ENCODE measurements at regions not wholly inside any gene's neighbourhood (a gene's known extent, or its start where the extent isn't known, plus 50 kb on each side); places are given as distances from the start of the nearest gene placed in this dataset.
A peak's percentile ranks its signal among the peaks of the same experiment; 100 is the strongest.
"Not testable (repeated sequence)": the region's sequence is repeated elsewhere in the genome, so short reads cannot be mapped to it uniquely, and the experiment has no call there.

GRCh38 chr3:3902161-3902560 is 102.9 kb downstream of the LRRN1 start:
- no peak for DNase-seq

- no peak for DNase-seq
Observed at GRCh38 chr3:3906171-3906570, 106.9 kb downstream of the LRRN1 start.

GRCh38 chr3:3907023-3907422 is 107.8 kb downstream of the LRRN1 start:
- no peak for DNase-seq

GRCh38 chr3:3918763-3919162 is 119.5 kb downstream of the LRRN1 start:
- no peak for DNase-seq

GRCh38 chr3:3919316-3919715 is 120.1 kb downstream of the LRRN1 start:
- DNase-seq: no peak

- no peak for DNase-seq
Observed at GRCh38 chr3:3923619-3924018, 124.4 kb downstream of the LRRN1 start.

GRCh38 chr3:3927198-3927597 is 128.0 kb downstream of the LRRN1 start:
- DNase-seq: no peak

GRCh38 chr3:3927965-3928364 is 128.7 kb downstream of the LRRN1 start:
- DNase-seq: no peak

- DNase-seq: not testable (repeated sequence)
Observed at GRCh38 chr3:3941380-3941779, 142.1 kb downstream of the LRRN1 start.

- DNase-seq: no peak
Observed at GRCh38 chr3:3951071-3951470, 151.8 kb downstream of the LRRN1 start.

- no peak for DNase-seq
Observed at GRCh38 chr3:3951501-3951900, 152.3 kb downstream of the LRRN1 start.

GRCh38 chr3:3962867-3963266 is 163.6 kb downstream of the LRRN1 start:
- DNase-seq: not testable (repeated sequence)

GRCh38 chr3:3984053-3984452 is 184.8 kb downstream of the LRRN1 start:
- no peak for DNase-seq

- DNase-seq: no peak
Observed at GRCh38 chr3:3991598-3991997, 192.4 kb downstream of the LRRN1 start.

- DNase-seq: no peak
Observed at GRCh38 chr3:3992312-3992874, 193.2 kb downstream of the LRRN1 start.

- DNase-seq: peak in 1 of 14 donors; percentile 12
Observed at GRCh38 chr3:3998140-3998922, 199.1 kb downstream of the LRRN1 start.

- not testable (repeated sequence) for DNase-seq
Observed at GRCh38 chr3:3999340-3999739, 200.1 kb downstream of the LRRN1 start.

GRCh38 chr3:4001976-4002375 is 202.7 kb downstream of the LRRN1 start:
- DNase-seq: no peak

GRCh38 chr3:4006288-4006687 is 207.1 kb downstream of the LRRN1 start:
- DNase-seq: no peak

GRCh38 chr3:4008205-4008604 is 209.0 kb downstream of the LRRN1 start:
- DNase-seq: no peak

GRCh38 chr3:4011166-4011565 is 211.9 kb downstream of the LRRN1 start:
- DNase-seq: no peak

- DNase-seq: no peak
Observed at GRCh38 chr3:4015426-4015825, 216.2 kb downstream of the LRRN1 start.

GRCh38 chr3:4019501-4019900 is 220.3 kb downstream of the LRRN1 start:
- no peak for DNase-seq

GRCh38 chr3:4021162-4021561 is 221.9 kb downstream of the LRRN1 start:
- no peak for DNase-seq

Measured in C1 segment of cervical spinal cord (tissue), 14 donors.